DOHH2 (cell line): ENCODE measurements at regions not wholly inside any gene's neighbourhood (a gene's known extent, or its start where the extent isn't known, plus 50 kb on each side); places are given as distances from the start of the nearest gene placed in this dataset.

Source experiments
- H3F3A ChIP-seq: fragments of 200-600 bp; sonication (generic), shearing (Covaris generic); 2 replicates; pipeline ENCODE4 v1.6.0; 2016; ENCODE audit warnings: antibody characterized with exemption, mild to moderate bottlenecking; ENCODE audit not compliant: control insufficient read depth, insufficient read depth
- H3K27ac ChIP-seq: fragments of 200-600 bp; sonication (generic); 2 replicates; pipeline ENCODE4 v1.5.1; 2014; ENCODE audit warnings: low read depth, mild to moderate bottlenecking, low read length, moderate library complexity
- H3K27me3 ChIP-seq: fragments of 200-600 bp; sonication (generic); 2 replicates; pipeline ENCODE4 v1.6.1; 2014; ENCODE audit warnings: mild to moderate bottlenecking, low read length, mixed read lengths; ENCODE audit not compliant: control insufficient read depth
- H3K36me3 ChIP-seq: fragments of 200-600 bp; sonication (generic); 2 replicates; pipeline ENCODE4 v1.6.1; 2014; ENCODE audit warnings: mild to moderate bottlenecking, low read length, moderate library complexity, mixed read lengths; ENCODE audit not compliant: control insufficient read depth
- H3K4me1 ChIP-seq: fragments of 200-600 bp; sonication (generic); 2 replicates; pipeline ENCODE4 v1.6.1; 2014; ENCODE audit warnings: mild to moderate bottlenecking, low read length, mixed read lengths; ENCODE audit not compliant: control insufficient read depth
- H3K4me2 ChIP-seq: fragments of 200-600 bp; sonication (generic); 2 replicates; pipeline ENCODE4 v1.6.0; 2014; ENCODE audit warnings: mild to moderate bottlenecking, low read length, moderate library complexity
- H3K4me3 ChIP-seq: fragments of 200-600 bp; sonication (generic); 2 replicates; pipeline ENCODE4 v1.5.1; 2014; ENCODE audit warnings: mild to moderate bottlenecking, low read length, mixed read lengths
- H3K79me2 ChIP-seq: fragments of 200-600 bp; sonication (generic); 2 replicates; pipeline ENCODE4 v1.6.1; 2014; ENCODE audit warnings: mild to moderate bottlenecking, low read length, mixed read lengths; ENCODE audit not compliant: control insufficient read depth
- H3K9me2 ChIP-seq: fragments of 200-600 bp; sonication (generic); replicated peaks from 2 replicates; pipeline ENCODE4 v1.6.1; 2014; ENCODE audit warnings: mild to moderate bottlenecking, low read length, mixed read lengths; ENCODE audit not compliant: control insufficient read depth
- H3K9me3 ChIP-seq: fragments of 200-600 bp; sonication (generic); 2 replicates; pipeline ENCODE4 v1.6.1; 2014; ENCODE audit warnings: antibody characterized with exemption, low read length, mixed read lengths; ENCODE audit not compliant: control insufficient read depth, insufficient read depth
- H4K20me1 ChIP-seq: fragments of 200-600 bp; sonication (generic); 2 replicates; pipeline ENCODE4 v1.6.0; 2014; ENCODE audit warnings: low read depth, mild to moderate bottlenecking, antibody characterized with exemption, low read length, moderate library complexity; ENCODE audit not compliant: control insufficient read depth, insufficient read depth
- EZH2phosphoT487 ChIP-seq: fragments of 200-600 bp; sonication (generic); IDR thresholded peaks from 2 replicates; pipeline ENCODE4 v1.6.1; 2017; ENCODE audit warnings: borderline replicate concordance, mild to moderate bottlenecking, antibody characterized with exemption, low read length, moderate library complexity, mixed read lengths
- TF ChIP-seq, protein P1 (sequence below): fragments of 200-600 bp; sonication (generic); IDR thresholded peaks from one replicate; pipeline ENCODE4 v1.5.1; 2014; ENCODE audit warnings: antibody characterized with exemption, mild to moderate bottlenecking, low read depth, low read length; ENCODE audit not compliant: poor library complexity, severe bottlenecking

GRCh38 chr1:200296091-200296661 is 113.7 kb downstream of the ZNF281 start:
- H3K4me2 ChIP-seq, result no peak overlapping the region
- no peaks in the 10 kb centered on the region for H3K36me3 ChIP-seq
- no peaks in the 10 kb centered on the region for H3K79me2 ChIP-seq
- no peak overlapping the region for H3K27ac ChIP-seq
- no peaks in the 10 kb centered on the region for H3F3A ChIP-seq
- TF ChIP-seq EZH2phosphoT487, result no peak
- TF ChIP-seq, protein P1, sequence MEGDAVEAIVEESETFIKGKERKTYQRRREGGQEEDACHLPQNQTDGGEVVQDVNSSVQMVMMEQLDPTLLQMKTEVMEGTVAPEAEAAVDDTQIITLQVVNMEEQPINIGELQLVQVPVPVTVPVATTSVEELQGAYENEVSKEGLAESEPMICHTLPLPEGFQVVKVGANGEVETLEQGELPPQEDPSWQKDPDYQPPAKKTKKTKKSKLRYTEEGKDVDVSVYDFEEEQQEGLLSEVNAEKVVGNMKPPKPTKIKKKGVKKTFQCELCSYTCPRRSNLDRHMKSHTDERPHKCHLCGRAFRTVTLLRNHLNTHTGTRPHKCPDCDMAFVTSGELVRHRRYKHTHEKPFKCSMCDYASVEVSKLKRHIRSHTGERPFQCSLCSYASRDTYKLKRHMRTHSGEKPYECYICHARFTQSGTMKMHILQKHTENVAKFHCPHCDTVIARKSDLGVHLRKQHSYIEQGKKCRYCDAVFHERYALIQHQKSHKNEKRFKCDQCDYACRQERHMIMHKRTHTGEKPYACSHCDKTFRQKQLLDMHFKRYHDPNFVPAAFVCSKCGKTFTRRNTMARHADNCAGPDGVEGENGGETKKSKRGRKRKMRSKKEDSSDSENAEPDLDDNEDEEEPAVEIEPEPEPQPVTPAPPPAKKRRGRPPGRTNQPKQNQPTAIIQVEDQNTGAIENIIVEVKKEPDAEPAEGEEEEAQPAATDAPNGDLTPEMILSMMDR, result no peak
- H4K20me1 ChIP-seq, result no peaks in the 10 kb centered on the region; the same call in 1 of the 2 replicates
- 0 out of 2 replicates have a peak, but pooled peaks cover 4% of the 10 kb centered on the region for H3K4me1 ChIP-seq
- H3K4me3 ChIP-seq, result no peak overlapping the region
- peaks cover 66% of the 10 kb centered on the region for H3K27me3 ChIP-seq
- no peaks in the 10 kb centered on the region for H3K9me2 ChIP-seq
- H3K9me3 ChIP-seq, result no peaks in the 10 kb centered on the region

DNA sequence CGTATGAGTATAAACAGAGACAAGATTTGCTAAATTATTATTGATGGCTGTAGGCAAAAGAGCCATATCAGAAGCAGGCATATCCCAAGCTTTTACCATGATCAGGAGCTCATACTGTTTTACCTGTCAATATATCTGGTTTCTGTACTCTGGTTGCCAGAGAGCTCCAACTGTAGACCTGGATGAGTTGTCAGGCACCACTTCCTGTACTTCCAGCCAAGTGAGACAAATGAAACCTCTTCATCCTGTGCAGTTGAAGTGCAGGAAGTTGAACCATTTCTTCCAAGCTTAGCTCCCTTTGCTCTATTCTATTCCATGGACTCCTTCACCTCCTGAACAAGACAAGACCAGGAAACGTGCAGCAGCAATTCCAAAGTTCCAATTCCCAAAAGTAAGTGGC is 115.6 kb downstream of the ZNF281 start:
- peaks cover 58% of the 10 kb centered on the region for H3K27me3 ChIP-seq
- H3K4me3 ChIP-seq, result no peak overlapping the region
- H3K4me2 ChIP-seq, result no peak overlapping the region
- no peaks in the 10 kb centered on the region for H3K9me2 ChIP-seq
- TF ChIP-seq EZH2phosphoT487, result no peak
- TF ChIP-seq, protein P1, result no peak
- no peaks in the 10 kb centered on the region for H3F3A ChIP-seq
- H3K27ac ChIP-seq, result no peak overlapping the region
- H3K79me2 ChIP-seq, result no peaks in the 10 kb centered on the region
- 0 out of 2 replicates have a peak, but pooled peaks cover 4% of the 10 kb centered on the region for H3K4me1 ChIP-seq
- no peaks in the 10 kb centered on the region for H3K36me3 ChIP-seq
- no peaks in the 10 kb centered on the region; the same call in 1 of the 2 replicates for H4K20me1 ChIP-seq
- H3K9me3 ChIP-seq, result no peaks in the 10 kb centered on the region

GRCh38 chr1:200292699-200293098 is 117.1 kb downstream of the ZNF281 start:
- Histone ChIP-seq H3F3A (no peaks in the 10 kb centered on the region), H3K4me3 (no peak overlapping the region), H4K20me1 (no peaks in the 10 kb centered on the region; the same call in 1 of the 2 replicates), H3K4me1 (0 out of 2 replicates have a peak, but pooled peaks cover 4% of the 10 kb centered on the region), H3K36me3 (no peaks in the 10 kb centered on the region), H3K9me2 (no peaks in the 10 kb centered on the region), H3K27me3 (peaks cover 57% of the 10 kb centered on the region), H3K9me3 (no peaks in the 10 kb centered on the region), H3K27ac (no peak overlapping the region), H3K4me2 (no peak overlapping the region), H3K79me2 (no peaks in the 10 kb centered on the region)
- no peak for TF ChIP-seq EZH2phosphoT487
- TF ChIP-seq, protein P1, result no peak
